MCF 10A (cell line): ENCODE measurements at regions not wholly inside any gene's neighbourhood (a gene's known extent, or its start where the extent isn't known, plus 50 kb on each side); places are given as distances from the start of the nearest gene placed in this dataset.
"Not testable (repeated sequence)": the region's sequence is repeated elsewhere in the genome, so short reads cannot be mapped to it uniquely, and the experiment has no call there.

Source experiments
- BruUV-seq: library from RNA; stranded (reverse); fragments of 400-500 nt; replicated peaks from 2 replicates; lab custom pipeline; 2021; lab: Mats Ljungman, UMichigan
- CTCF ChIA-PET: fragments of 300-600 bp; sonication (Branson Sonifier 250); formaldehyde crosslinking; extraction: SDS; loops from one replicate; lab custom pipeline; 2021; ENCODE audit warnings: antibody characterized with exemption, inconsistent platforms; lab: Yijun Ruan, JAX
- POLR2A ChIA-PET: fragments of 300-600, 350-650 bp; sonication (Branson Sonifier 250); formaldehyde crosslinking; extraction: SDS; loops from one replicate; lab custom pipeline; 2020; ENCODE audit warnings: antibody characterized with exemption, inconsistent platforms; lab: Yijun Ruan, JAX
- DNase-seq: peaks from one replicate; pipeline ENCODE4 v3.0.0-alpha.2; 2018; ENCODE audit not compliant: unreplicated experiment
- H3K27ac Mint-ChIP-seq: one replicate; pipeline ENCODE4 v1.8.0; 2022; ENCODE audit warnings: mild to moderate bottlenecking, low read depth, mixed read lengths; ENCODE audit not compliant: unreplicated experiment
- H3K27me3 Mint-ChIP-seq: one replicate; pipeline ENCODE4 v1.8.0; 2022; ENCODE audit warnings: mixed read lengths; ENCODE audit not compliant: insufficient read depth, unreplicated experiment
- H3K36me3 Mint-ChIP-seq: one replicate; pipeline ENCODE4 v1.8.0; 2022; ENCODE audit warnings: mild to moderate bottlenecking, moderate library complexity, mixed read lengths; ENCODE audit not compliant: insufficient read depth, unreplicated experiment
- H3K4me1 Mint-ChIP-seq: one replicate; pipeline ENCODE4 v1.8.0; 2022; ENCODE audit warnings: mixed read lengths; ENCODE audit not compliant: insufficient read depth, unreplicated experiment
- H3K4me3 Mint-ChIP-seq: one replicate; pipeline ENCODE4 v1.8.0; 2022; ENCODE audit warnings: mild to moderate bottlenecking, moderate library complexity, mixed read lengths; ENCODE audit not compliant: unreplicated experiment
- H3K9me3 Mint-ChIP-seq: one replicate; pipeline ENCODE4 v1.8.0; 2022; ENCODE audit warnings: mixed read lengths; ENCODE audit not compliant: unreplicated experiment
- intact Hi-C: fragments of 100-400 bp; cut with micrococcal nuclease; formaldehyde crosslinking; loops from 2 replicates; pipeline ENCODE4 v1.14.1; 2022
- TF ChIP-seq, protein P1 (sequence below): fragments of 200-600 bp; IDR thresholded peaks from one replicate; pipeline ENCODE4 v1.8.0; 2022; ENCODE audit warnings: antibody characterized with exemption, mild to moderate bottlenecking; ENCODE audit not compliant: unreplicated experiment

DNA sequence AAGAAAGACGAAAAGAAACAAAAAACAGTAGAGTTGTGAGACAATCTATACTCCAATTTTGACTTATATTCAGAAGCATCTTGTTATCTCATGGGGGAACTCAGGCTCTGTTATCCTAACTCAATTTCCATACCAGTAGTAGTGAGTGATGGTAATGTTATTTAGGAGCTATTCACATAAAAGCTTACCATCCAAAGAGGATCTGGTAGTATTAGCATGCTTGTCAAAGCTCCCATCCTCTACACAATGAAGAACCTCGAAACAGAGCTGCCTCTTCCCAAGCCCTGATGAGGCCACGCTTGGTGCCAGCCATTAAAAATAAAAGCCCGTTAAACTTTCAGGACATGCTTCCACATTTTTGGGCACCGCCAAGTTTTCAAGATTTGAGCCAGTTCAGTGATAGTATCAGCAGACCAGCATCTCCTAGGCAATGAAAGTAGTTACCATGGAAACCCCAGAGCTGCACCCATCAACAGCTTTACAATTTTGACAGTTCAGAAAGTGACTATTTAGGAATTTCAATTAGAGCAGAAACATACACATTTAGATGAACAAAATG, 173.3 kb downstream of the CD83 start:
- Mint-ChIP-seq H3K4me3 (no peak overlapping the region), H3K9me3 (no peaks in the 10 kb centered on the region), H3K36me3 (no peaks in the 10 kb centered on the region), H3K27ac (no peak overlapping the region), H3K4me1 (peaks cover 13% of the 10 kb centered on the region), H3K27me3 (no peaks in the 10 kb centered on the region)
- POLR2A ChIA-PET, result interaction anchor here (0.6 kb wide), 1 partner anchor 19 kb away, joined by 3 read pairs; no protein-coding TSS in a partner anchor
- CTCF ChIA-PET, result interaction anchor here (0.6 kb wide), 1 partner anchor 778 kb away, joined by 3 read pairs; no protein-coding TSS in a partner anchor
- intact Hi-C loops, result no loop called here
- TF ChIP-seq, protein P1, sequence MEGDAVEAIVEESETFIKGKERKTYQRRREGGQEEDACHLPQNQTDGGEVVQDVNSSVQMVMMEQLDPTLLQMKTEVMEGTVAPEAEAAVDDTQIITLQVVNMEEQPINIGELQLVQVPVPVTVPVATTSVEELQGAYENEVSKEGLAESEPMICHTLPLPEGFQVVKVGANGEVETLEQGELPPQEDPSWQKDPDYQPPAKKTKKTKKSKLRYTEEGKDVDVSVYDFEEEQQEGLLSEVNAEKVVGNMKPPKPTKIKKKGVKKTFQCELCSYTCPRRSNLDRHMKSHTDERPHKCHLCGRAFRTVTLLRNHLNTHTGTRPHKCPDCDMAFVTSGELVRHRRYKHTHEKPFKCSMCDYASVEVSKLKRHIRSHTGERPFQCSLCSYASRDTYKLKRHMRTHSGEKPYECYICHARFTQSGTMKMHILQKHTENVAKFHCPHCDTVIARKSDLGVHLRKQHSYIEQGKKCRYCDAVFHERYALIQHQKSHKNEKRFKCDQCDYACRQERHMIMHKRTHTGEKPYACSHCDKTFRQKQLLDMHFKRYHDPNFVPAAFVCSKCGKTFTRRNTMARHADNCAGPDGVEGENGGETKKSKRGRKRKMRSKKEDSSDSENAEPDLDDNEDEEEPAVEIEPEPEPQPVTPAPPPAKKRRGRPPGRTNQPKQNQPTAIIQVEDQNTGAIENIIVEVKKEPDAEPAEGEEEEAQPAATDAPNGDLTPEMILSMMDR, result no peak
- no peak for DNase-seq
- no TSS peak for BruUV-seq

DNA sequence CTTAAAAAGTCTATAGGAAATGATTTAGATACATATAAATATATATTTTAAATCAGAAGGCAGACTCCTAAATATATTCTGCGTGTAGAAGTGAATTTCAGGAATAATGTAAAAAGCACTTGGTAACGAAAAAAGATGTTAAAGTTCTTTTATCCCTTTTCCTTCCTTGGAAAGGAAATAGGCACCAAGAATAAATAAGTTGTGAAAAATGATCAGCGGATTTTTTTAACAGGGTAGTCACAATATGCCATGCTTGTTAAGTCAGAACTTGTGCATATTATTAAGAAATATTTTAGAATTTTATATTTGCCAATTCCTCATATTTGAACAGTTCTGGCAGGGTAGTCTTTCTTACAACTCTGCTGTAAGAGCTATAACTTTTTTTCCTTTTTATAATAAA, 173.8 kb downstream of the CD83 start:
- CTCF ChIA-PET, result interaction anchor here (0.6 kb wide), 1 partner anchor 778 kb away, joined by 3 read pairs; no protein-coding TSS in a partner anchor
- H3K27me3 Mint-ChIP-seq, result no peaks in the 10 kb centered on the region
- no TSS peak for BruUV-seq
- TF ChIP-seq, protein P1, result no peak
- POLR2A ChIA-PET, result no interaction called here
- DNase-seq, result no peak
- H3K9me3 Mint-ChIP-seq, result no peaks in the 10 kb centered on the region
- intact Hi-C loops, result no loop called here
- no peak overlapping the region for H3K27ac Mint-ChIP-seq
- H3K36me3 Mint-ChIP-seq, result no peaks in the 10 kb centered on the region
- H3K4me1 Mint-ChIP-seq, result peaks cover 9% of the 10 kb centered on the region
- H3K4me3 Mint-ChIP-seq, result no peak overlapping the region

DNA sequence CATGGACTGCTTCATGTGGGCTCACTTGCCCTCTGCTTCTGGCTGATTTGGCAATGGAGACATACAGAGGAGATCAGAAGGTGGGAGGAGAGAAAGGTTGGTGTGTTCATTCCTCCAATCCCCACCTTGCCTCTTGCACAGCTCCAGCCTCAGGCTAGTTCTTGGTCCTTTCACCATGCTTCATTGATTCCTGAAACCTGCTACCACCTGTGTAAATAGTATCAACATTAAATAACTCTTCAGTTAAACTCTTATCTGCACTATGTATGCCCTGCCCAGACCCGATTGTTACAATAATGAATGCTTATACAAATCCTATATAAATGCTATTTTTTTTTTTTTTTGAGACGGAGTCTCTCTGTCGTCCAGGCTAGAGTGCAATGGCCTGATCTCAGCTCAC, 174.5 kb downstream of the CD83 start:
- no peak for DNase-seq
- Mint-ChIP-seq H3K4me3 (no peak overlapping the region), H3K27ac (no peak overlapping the region), H3K9me3 (no peaks in the 10 kb centered on the region), H3K4me1 (peaks cover 2% of the 10 kb centered on the region), H3K36me3 (no peaks in the 10 kb centered on the region), H3K27me3 (no peaks in the 10 kb centered on the region)
- intact Hi-C loops, result no loop called here
- ChIA-PET POLR2A (interaction anchor here (0.8 kb wide), 1 partner anchor 14 kb away, joined by 3 read pairs; no protein-coding TSS in a partner anchor), CTCF (no interaction called here)
- TF ChIP-seq, protein P1, result no peak
- no TSS peak for BruUV-seq

DNA sequence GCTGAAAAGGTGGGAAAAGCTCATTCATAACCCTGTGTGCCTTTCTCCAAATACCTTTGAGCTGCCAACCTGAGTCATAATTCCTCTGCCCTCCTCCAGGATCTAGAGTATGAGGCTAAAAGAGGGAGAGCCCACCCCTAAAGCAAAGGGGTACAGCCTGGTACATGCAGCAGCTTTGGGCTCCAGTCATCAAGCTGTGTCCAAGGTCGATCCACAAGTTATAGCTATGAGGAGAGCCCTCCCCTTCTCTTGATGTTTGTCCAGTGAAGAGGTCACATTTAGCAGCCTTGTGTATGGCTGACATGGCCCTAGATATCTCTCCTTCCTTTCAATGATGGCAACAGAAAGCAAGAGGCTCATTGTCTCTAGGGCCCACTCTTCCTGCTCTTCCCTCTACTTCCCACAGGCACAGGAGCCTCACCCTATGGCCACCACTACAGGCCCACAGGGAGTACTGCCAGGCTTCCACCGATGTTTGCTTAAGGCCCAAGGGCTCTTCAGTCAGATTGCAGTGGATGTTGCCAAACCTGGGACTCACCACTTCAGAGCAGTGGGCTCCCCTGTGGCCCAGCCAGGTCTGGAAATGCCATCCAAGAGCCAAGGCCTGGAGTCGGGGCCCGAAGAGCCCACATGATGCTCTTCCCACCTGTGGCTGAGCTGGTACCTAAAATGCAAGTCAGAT, 176.8 kb downstream of the CD83 start:
- BruUV-seq, result no TSS peak
- intact Hi-C loops, result no loop called here
- H3K9me3 Mint-ChIP-seq, result no peaks in the 10 kb centered on the region
- no peak overlapping the region for H3K27ac Mint-ChIP-seq
- ChIA-PET CTCF (no interaction called here), POLR2A (no interaction called here)
- no peak overlapping the region for H3K4me3 Mint-ChIP-seq
- no peak for DNase-seq
- H3K27me3 Mint-ChIP-seq, result no peaks in the 10 kb centered on the region
- TF ChIP-seq, protein P1, result no peak
- H3K4me1 Mint-ChIP-seq, result no peaks in the 10 kb centered on the region
- H3K36me3 Mint-ChIP-seq, result no peaks in the 10 kb centered on the region

DNA sequence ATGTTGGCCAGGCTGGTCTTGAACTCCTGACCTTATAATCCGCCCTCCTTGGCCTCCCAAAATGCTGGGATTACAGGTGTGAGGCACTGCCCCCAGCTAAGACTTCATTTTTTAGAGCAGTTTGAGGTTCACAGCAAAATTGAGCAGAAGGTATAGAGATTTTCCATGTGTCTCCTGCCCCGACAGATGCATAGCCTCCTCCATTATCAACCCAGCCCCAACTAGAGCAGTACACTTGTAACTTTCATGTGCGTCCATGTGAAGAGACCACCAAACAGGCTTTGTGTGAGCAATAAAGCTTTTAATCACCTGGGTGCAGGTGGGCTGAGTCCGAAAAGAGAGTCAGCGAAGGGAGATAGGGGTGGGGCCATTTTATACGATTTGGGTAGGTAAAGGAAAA, 179.1 kb downstream of the CD83 start:
- H3K27me3 Mint-ChIP-seq, DNase-seq, H3K36me3 Mint-ChIP-seq, H3K4me3 Mint-ChIP-seq, intact Hi-C loops, H3K27ac Mint-ChIP-seq, H3K4me1 Mint-ChIP-seq, BruUV-seq, CTCF ChIA-PET, H3K9me3 Mint-ChIP-seq: not testable (repeated sequence)
- POLR2A ChIA-PET, result interaction anchor here (0.6 kb wide), 1 partner anchor 585 kb away, joined by 3 read pairs; the partner anchor contains the start of gene RANBP9

DNA sequence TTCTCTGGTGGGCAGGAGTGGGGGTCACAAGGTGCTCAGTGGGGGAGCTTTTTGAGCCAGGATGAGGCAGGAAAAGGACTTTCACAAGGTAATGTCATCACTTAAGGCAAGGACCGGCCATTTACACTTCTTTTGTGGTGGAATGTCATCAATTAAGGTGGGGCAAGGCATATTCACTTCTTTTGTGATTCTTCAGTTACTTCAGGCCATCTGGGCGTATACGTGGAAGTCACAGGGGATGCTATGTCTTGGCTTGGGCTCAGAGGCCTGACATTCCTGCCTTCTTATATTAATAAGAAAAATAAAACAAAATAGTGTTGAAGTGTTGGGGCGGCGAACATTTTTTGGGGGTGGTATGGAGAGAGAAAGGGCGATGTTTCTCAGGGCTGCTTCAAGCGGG, 179.5 kb downstream of the CD83 start:
- H3K36me3 Mint-ChIP-seq, BruUV-seq, H3K4me3 Mint-ChIP-seq, H3K27me3 Mint-ChIP-seq, POLR2A ChIA-PET, intact Hi-C loops, H3K9me3 Mint-ChIP-seq, H3K4me1 Mint-ChIP-seq, CTCF ChIA-PET, DNase-seq, H3K27ac Mint-ChIP-seq: not testable (repeated sequence)
